GM19455 (cell line): ENCODE measurements at regions not wholly inside any gene's neighbourhood (a gene's known extent, or its start where the extent isn't known, plus 50 kb on each side); places are given as distances from the start of the nearest gene placed in this dataset.

ENCODE experiments used
- ATAC-seq: cut with Tn5 transposase; IDR thresholded peaks from one replicate; pipeline ENCODE4 v1.9.1; 2021; ENCODE audit not compliant: unreplicated experiment

GRCh38 chr16:16867973-16868372 lies 489.0 kb downstream of the NPIPA7 start:
- ATAC-seq: no peak

GRCh38 chr16:16868727-16869126 lies 489.8 kb downstream of the NPIPA7 start:
- no peak for ATAC-seq

GRCh38 chr16:16869746-16870145 lies 490.8 kb downstream of the NPIPA7 start:
- ATAC-seq: no peak

GRCh38 chr16:16871196-16871595 lies 492.3 kb downstream of the NPIPA7 start:
- no peak for ATAC-seq

- no peak for ATAC-seq
These were observed 498.1 kb downstream of the NPIPA7 start for GRCh38 chr16:16877061-16877460.

GRCh38 chr16:16879567-16880251 lies 500.8 kb downstream of the NPIPA7 start:
- ATAC-seq: no peak

- no peak for ATAC-seq
These were observed 502.9 kb downstream of the NPIPA7 start for GRCh38 chr16:16881814-16882213.

- ATAC-seq: no peak
These were observed 503.8 kb downstream of the NPIPA7 start for GRCh38 chr16:16882766-16883165.

- no peak for ATAC-seq
These were observed 505.5 kb downstream of the NPIPA7 start for GRCh38 chr16:16884451-16884850.

GRCh38 chr16:16887193-16887592 lies 508.3 kb downstream of the NPIPA7 start:
- ATAC-seq: no peak

GRCh38 chr16:16890964-16891363 lies 512.0 kb downstream of the NPIPA7 start:
- ATAC-seq: no peak

GRCh38 chr16:16904601-16905000 lies 525.7 kb downstream of the NPIPA7 start:
- ATAC-seq: no peak

- no peak for ATAC-seq
These were observed 526.9 kb downstream of the NPIPA7 start for GRCh38 chr16:16905850-16906249.

- ATAC-seq: no peak
These were observed 528.1 kb downstream of the NPIPA7 start for GRCh38 chr16:16907089-16907488.

GRCh38 chr16:16908077-16908476 lies 529.1 kb downstream of the NPIPA7 start:
- ATAC-seq: no peak

- ATAC-seq: no peak
These were observed 530.2 kb downstream of the NPIPA7 start for GRCh38 chr16:16909126-16909525.

GRCh38 chr16:16910666-16911065 lies 531.7 kb downstream of the NPIPA7 start:
- no peak for ATAC-seq

GRCh38 chr16:16915771-16916170 lies 536.8 kb downstream of the NPIPA7 start:
- ATAC-seq: no peak

- no peak for ATAC-seq
These were observed 538.3 kb downstream of the NPIPA7 start for GRCh38 chr16:16917191-16917785.

GRCh38 chr16:16923479-16923878 lies 544.5 kb downstream of the NPIPA7 start:
- ATAC-seq: no peak

- ATAC-seq: no peak
These were observed 545.7 kb downstream of the NPIPA7 start for GRCh38 chr16:16924613-16925012.

GRCh38 chr16:16925432-16925831 lies 545.3 kb downstream of the XYLT1 start:
- ATAC-seq: no peak
